GM20431 (cell line): ENCODE measurements at regions not wholly inside any gene's neighbourhood (a gene's known extent, or its start where the extent isn't known, plus 50 kb on each side); places are given as distances from the start of the nearest gene placed in this dataset.

Experiments
- in situ Hi-C: fragments of 300-500 bp; cut with MseI, MboI; formaldehyde crosslinking; loops from one replicate; pipeline ENCODE4 v1.15.0; 2020; ENCODE audit warnings: low sequenced_read_pairs; ENCODE audit not compliant: unreplicated experiment

DNA sequence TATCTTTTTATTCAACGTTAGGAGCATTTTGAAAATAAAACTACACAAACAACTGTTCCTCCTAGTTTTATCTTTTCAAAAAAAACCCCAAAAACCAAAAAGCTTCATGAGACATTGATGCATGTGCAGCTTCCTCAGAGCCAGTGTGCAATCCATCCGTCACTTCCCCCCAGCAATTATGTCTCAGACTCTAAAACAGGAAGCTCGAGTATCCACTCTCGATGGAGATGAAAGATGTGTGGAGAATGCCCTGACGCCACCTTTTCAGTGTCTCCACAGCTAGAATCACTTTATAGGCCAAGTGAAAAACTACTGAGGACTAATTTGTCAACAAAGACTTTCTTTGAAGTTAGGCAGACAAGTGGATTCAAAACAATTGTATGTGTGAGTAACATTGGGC is 408.9 kb upstream of the SMARCA2 start:
- in situ Hi-C loops: loop anchor here (10.0 kb wide), 1 partner anchor 151 kb away; no protein-coding TSS in a partner anchor

GRCh38 chr9:1612886-1613285 is 402.3 kb upstream of the SMARCA2 start:
- in situ Hi-C loops: no loop called here

GRCh38 chr9:1617419-1617818 is 397.7 kb upstream of the SMARCA2 start:
- in situ Hi-C loops: no loop called here

DNA sequence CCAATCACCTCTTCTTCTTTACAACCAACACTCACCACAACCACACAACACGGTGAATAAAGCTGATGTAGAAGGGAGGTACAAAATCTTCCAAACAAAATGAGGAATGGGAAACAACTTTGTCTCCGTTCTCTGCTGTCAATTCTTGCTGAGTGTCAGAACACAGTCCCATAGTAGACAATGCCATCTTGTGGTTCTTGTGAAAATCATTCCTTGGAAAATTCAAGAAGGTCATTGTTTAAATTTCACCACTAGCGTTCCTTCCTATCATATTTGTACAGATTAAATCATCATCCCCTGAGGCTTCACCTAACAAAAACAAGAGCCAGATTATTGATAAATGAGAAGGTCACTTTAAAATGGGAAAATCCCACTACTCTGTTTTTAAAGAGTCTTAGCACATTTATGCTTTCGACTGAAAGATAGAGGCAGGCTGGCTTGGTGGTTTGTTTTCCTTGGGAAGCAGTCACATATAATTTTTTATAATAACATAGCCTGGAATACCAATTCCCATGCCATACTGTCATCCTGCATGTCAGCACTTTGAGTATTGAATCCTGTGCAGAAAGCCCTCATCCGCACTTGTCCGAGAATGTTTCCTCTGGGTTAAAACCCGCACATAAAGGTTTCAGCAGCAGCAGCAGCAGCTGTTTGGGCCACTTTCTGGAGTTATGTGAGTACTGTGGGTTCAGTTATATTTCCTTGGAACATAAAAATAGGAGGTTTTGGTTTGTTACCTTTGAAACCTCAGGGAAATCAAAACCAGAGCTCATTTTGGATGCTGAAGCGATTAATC is 395.0 kb upstream of the SMARCA2 start:
- in situ Hi-C loops: no loop called here

GRCh38 chr9:1637401-1637800 is 377.7 kb upstream of the SMARCA2 start:
- in situ Hi-C loops: no loop called here

GRCh38 chr9:1639166-1639565 is 376.0 kb upstream of the SMARCA2 start:
- in situ Hi-C loops: no loop called here

- in situ Hi-C loops: no loop called here
Measured at GRCh38 chr9:1647776-1648175, 367.4 kb upstream of the SMARCA2 start.

DNA sequence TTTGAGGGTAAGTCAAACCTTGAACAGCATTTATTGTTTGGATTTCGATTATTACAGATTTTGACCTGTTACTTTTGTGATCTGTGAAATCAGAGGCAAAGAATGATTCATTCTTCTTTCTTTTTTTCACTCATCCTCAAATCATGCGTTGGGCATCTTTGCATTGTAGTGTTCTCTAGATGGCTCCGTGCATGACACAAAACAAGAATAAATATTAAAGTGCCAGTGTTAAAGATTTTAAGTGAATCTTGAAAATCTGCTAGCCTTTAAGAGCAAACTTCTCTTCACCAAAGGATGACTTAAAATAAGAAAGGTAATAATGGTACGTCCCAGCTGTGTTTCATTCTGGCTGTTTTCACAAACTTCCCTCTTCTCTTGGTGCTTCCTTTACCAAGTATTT is 361.9 kb upstream of the SMARCA2 start:
- in situ Hi-C loops: no loop called here

DNA sequence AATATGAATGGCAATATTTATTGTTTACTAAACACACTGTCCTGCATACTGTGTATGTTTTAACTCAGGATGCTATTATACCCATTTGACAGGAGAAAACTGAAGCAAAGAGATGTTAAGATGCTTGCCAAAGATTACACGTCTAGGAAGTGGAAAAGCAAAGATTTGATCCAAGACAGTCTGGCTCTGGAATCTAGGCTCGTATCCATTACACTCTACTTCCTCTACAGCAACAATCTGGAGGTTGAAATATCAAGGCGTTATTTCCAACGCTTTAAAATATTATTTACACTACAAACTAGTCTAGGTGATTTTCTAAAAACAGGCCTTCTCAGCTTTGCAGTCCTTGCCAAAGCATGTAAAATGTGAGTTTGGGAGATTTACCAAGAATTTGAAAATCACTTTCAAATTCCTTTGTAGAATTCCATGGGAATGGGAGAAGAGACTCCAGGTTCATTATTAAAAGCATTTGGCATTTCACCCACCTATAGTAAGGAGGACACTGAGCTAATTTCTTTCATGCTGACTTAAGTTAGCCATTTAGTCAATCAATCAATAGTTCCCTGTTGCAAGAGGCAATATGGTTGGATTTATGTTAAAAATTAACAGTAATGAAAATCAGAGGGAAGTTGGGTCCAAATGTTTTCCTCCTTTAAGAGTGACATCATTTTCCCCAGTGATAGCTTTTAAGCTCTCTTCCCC is 356.3 kb upstream of the SMARCA2 start:
- in situ Hi-C loops: no loop called here

- in situ Hi-C loops: no loop called here
Measured at GRCh38 chr9:1659363-1659690, 355.8 kb upstream of the SMARCA2 start.

- in situ Hi-C loops: no loop called here
Measured at GRCh38 chr9:1668441-1668840, 346.7 kb upstream of the SMARCA2 start.

GRCh38 chr9:1673300-1673699 is 341.8 kb upstream of the SMARCA2 start:
- in situ Hi-C loops: no loop called here

- in situ Hi-C loops: no loop called here
Measured at GRCh38 chr9:1676771-1677170, 338.4 kb upstream of the SMARCA2 start.

GRCh38 chr9:1683951-1684350 is 331.2 kb upstream of the SMARCA2 start:
- in situ Hi-C loops: no loop called here

DNA sequence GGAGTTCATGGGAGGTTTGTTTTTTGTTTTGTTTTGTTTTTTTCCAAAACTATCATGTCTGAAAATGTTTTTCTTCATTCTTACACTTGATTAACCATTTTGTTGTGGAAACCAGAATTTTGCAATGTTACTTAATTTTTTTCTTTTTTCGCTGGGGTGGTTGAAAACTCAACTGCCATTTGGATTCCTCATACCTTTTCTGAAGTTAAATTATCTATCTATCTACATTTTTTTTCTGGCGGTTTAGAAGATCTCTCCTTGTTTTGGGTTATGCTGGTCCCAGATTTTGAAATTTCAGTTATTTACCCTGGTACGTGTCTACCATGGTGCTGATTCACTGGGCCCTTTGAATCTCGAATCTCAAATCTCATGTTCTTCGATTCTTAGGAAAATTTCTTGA is 316.2 kb upstream of the SMARCA2 start:
- in situ Hi-C loops: no loop called here

GRCh38 chr9:1701113-1701512 is 314.0 kb upstream of the SMARCA2 start:
- in situ Hi-C loops: loop anchor here (25.0 kb wide), 2 partner anchors 136 to 386 kb away; no protein-coding TSS in a partner anchor

- in situ Hi-C loops: loop anchor here (25.0 kb wide), 2 partner anchors 135 to 385 kb away; no protein-coding TSS in a partner anchor
Measured at GRCh38 chr9:1702701-1703100, 312.4 kb upstream of the SMARCA2 start.

DNA sequence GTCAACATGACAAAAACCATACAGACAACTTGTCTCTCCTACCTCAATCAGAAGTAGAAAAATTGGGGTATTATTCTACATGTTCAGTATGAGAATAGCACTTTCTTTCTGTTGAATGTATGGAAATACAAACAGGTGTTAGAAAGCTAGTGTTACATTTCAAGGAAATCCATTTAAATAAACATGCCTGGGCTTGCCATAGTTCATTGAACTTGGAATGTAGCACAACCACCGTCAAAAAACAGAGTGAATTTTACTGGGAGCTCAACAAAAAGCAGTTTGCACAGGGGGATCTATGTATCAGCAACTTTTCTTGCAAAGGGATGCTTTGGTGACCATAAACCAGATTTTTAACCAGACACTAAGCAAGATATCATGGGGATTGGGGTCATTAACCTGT is 307.9 kb upstream of the SMARCA2 start:
- in situ Hi-C loops: loop anchor here (25.0 kb wide), 2 partner anchors 130 to 380 kb away; no protein-coding TSS in a partner anchor

- in situ Hi-C loops: loop anchor here (25.0 kb wide), 2 partner anchors 129 to 379 kb away; no protein-coding TSS in a partner anchor
Measured at GRCh38 chr9:1708219-1708618, 306.9 kb upstream of the SMARCA2 start.

- in situ Hi-C loops: loop anchor here (25.0 kb wide), 2 partner anchors 128 to 378 kb away; no protein-coding TSS in a partner anchor
Measured at GRCh38 chr9:1709347-1709746, 305.8 kb upstream of the SMARCA2 start.

GRCh38 chr9:1712861-1713450 is 302.2 kb upstream of the SMARCA2 start:
- in situ Hi-C loops: loop anchor here (25.0 kb wide), 2 partner anchors 124 to 374 kb away; no protein-coding TSS in a partner anchor
